Bone marrow (tissue), 2 donors: ENCODE measurements at regions not wholly inside any gene's neighbourhood (a gene's known extent, or its start where the extent isn't known, plus 50 kb on each side); places are given as distances from the start of the nearest gene placed in this dataset.
"Not testable (repeated sequence)": the region's sequence is repeated elsewhere in the genome, so short reads cannot be mapped to it uniquely, and the experiment has no call there.

Experiments
- DNase-seq, 2 donors: peaks; one replicate each; lab custom pipeline; 2025; lab: John Stamatoyannopoulos, UW

GRCh38 chrX:77003530-77003929, 443.7 kb upstream of the FGF16 start:
- DNase-seq: no peak

- no peak for DNase-seq
These were observed 443.2 kb upstream of the FGF16 start for GRCh38 chrX:77003956-77004355.

GRCh38 chrX:77009691-77010090, 437.5 kb upstream of the FGF16 start:
- DNase-seq: no peak

DNA sequence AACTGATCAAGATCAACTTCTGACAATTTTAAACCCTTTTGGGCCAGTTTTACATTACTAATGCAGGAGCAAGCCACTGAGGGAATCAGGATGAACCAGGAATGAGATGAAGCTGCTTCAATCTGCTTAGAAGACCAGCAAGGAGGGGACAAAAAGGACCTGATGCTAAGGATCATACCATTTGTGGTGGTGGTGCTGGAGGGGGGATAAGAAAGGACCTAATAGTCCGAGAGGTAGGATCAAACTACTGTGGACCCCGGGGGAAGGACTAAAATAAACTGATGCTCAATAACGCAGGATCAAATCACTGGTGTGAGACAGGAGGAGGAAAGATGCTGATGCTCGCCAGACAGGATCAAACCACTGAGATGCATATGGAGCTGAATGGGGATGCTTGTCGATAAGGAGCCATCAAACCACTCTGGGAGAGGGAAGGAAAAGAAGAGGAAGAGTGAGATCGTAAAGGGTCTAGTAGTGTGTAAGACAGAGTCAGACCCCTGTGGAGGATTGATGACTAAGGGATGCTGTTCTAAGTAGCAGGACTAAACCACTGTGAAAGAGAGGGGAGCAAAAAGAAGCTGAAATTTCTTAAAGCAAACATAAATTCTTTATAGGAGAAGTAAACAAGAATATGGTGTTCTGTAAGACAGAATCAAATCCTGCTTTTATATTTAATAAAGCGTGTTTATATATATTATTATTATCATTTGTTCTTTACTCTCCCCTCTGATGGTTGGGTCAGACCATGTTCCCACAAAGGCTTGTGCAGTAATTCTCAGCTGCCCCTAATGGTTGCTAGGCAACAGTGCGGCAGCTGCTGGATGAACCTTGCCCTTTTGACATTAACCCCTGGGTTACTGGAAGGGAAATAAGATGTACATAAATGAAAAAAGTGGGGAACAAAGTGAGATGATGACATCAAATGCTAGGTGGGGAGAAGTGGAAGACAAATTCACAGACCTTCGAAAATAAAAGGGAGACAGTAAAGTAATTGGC, 432.5 kb upstream of the FGF16 start:
- no peak for DNase-seq

GRCh38 chrX:77017093-77017492, 430.1 kb upstream of the FGF16 start:
- no peak for DNase-seq

DNA sequence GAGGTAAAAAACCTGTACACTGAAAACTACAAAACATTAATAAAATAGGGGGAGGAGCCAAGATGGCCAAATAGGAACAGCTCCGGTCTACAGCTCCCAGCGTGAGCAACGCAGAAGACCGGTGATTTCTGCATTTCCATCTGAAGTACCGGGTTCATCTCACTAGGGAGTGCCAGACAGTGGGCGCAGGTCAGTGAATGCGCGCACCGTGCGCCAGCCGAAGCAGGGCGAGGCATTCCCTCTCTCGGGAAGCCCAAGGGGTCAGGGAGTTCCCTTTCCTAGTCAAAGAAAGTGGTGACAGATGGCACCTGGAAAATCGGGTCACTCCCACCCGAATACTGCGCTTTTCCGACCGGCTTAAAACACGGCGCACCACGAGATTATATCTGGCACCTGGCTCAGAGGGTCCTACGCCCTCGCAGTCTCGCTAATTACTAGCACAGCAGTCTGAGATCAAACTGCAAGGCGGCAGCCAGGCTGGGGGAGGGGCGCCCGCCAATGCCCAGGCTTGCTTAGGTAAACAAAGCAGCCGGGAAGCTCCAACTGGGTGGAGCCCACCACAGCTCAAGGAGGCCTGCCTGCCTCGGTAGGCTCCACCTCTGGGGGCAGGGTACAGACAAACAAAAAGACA, 400.9 kb upstream of the FGF16 start:
- DNase-seq: not testable (repeated sequence)

GRCh38 chrX:77060572-77060971, 386.6 kb upstream of the FGF16 start:
- no peak for DNase-seq

DNA sequence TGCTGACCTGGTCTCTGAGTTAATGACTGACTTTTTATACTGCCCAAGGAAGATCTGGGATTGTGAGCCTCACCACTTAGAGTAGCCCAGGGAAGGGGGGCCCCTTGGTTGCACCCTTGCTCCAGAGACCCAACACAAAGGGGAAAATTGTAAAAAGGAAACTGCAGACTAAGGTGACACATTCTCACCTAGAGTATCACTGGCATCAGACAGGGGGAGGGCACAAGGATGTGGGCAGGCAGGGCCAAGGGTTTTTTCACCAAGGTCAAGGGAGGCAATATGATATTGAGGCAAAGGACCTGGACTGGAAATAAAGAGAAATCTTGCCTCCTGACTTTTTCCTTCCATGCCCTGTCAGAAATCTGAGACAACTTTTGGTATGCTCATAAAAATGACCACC, 386.2 kb upstream of the FGF16 start:
- no peak for DNase-seq

GRCh38 chrX:77061545-77061944, 385.6 kb upstream of the FGF16 start:
- DNase-seq: no peak

DNA sequence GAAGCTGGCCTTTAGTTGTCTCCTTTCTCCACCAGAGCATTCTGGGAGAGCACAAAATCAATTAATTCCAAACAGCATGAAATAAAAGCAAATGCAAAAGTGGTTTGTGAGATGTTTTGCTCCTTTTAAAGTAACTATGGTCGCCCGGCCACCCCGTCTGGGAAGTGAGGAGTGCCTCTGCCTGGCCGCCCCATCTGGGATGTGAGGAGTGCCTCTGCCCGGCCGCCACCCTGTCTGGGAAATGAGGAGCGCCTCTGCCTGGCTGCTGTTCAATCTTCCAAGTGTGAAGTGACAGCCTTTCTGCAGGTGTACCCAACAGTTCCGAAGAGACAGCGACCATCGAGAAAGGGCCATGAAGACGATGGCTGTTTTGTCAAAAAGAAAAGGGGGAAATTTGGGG, 381.3 kb upstream of the FGF16 start:
- DNase-seq: no peak

GRCh38 chrX:77070202-77070918, 376.8 kb upstream of the FGF16 start:
- DNase-seq: peak in 1 of 2 donors; percentile 9

DNA sequence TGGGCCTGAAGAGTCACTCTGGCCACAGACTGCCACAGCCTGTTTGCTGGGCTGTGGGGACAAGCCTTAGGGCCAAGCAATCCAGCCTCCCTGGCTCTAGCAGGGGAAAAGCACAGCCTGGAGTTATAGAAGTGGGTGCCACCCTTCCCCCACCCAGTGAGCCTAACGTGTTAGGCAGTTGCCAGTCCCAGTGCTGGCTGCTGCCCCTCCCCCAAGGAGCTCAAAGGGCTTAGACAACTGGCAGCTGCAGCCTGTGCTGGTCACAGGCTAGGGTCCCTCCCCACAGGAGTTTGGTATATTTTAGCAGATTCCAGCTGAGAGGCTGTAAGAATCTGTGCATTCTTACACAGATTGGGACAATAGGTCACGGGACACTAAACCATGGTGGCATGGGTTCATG, 370.3 kb upstream of the FGF16 start:
- DNase-seq: no peak

DNA sequence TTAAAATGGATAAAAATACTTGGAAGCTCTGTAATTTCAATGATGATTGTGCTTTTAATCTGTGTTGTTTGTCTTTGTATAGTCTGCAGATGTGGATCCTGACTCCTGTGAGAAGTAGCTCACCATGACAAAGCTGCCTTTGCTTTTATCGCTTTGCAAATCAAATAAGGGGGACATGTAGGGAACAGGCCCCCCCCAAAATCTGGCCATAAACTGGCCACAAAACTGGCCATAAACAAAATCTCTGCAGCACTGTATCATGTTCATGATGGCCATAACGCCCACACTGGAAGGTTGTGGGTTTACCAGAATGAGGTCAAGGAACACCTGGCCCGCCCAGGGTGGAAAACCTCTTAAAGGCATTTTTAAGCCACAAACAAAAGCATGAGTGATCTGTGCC, 366.0 kb upstream of the FGF16 start:
- DNase-seq: not testable (repeated sequence)

DNA sequence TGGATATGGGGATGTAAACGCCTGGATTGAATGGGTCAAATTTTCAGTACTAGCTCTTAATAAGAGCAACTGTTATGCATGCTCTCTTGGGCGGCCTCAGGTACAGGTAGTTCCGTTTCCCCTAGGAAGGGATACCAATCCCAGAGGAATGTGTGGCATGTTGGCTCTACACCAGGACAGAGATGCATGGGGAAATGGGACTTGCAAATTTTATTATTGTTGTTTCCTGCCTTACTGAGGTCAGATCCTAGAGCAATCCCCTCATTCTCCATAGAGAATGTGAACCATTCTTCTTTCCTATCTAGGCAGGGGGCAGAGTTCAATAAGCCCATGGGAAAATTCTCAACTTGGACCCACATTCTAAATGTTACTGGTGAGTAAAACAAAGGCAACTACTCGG, 361.8 kb upstream of the FGF16 start:
- no peak for DNase-seq

DNA sequence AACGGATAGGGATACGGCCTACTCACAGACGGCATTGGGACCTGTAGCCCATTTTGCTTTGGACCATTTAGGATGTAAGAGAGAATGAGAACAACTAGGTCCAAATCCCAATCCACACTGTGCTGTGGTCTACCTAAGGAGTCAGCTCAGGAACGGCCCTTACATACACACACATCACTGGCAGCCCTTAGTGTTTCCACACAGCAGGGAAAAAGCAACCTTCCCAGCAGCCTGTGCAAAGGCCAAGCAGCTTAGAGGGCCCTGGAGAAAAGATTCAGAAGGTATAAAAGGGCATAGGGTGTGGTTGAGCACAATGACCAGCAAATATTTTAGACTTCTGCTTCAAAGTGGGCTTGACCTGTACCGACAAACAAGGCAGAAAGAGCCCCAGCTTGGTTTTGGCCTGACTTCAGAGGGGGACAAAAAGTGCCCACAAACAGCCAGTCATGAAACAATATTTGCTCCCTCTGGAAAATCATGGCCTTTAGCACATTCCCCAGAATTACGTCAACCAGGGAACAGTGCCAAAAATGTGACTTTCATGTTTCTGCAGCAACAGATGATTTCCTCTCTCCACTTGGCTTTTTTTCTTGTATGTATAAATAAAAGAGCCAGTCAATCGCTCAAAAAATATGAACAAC, 359.5 kb upstream of the FGF16 start:
- DNase-seq: no peak

GRCh38 chrX:77088233-77088632, 359.0 kb upstream of the FGF16 start:
- DNase-seq: no peak

DNA sequence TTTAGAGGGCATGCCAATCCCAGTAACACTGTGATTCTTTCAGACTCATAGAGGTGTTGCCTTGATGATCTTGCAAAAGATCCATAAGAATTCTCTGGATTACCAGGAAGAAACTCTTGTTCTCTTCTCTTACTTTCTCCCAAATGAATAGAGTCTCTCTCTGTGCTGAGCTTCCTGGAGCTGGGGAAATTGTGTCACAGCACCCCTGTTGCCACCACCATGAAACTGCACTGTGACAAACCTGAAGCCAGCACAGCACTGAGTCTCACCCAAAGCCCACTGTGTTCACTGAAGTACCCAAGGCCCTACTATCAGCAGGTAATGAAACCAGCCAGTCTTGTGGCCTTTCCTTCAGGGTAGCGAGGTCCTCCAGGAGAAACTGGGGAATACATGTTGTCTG, 332.7 kb upstream of the FGF16 start:
- no peak for DNase-seq

GRCh38 chrX:77118686-77119085, 328.5 kb upstream of the FGF16 start:
- no peak for DNase-seq

DNA sequence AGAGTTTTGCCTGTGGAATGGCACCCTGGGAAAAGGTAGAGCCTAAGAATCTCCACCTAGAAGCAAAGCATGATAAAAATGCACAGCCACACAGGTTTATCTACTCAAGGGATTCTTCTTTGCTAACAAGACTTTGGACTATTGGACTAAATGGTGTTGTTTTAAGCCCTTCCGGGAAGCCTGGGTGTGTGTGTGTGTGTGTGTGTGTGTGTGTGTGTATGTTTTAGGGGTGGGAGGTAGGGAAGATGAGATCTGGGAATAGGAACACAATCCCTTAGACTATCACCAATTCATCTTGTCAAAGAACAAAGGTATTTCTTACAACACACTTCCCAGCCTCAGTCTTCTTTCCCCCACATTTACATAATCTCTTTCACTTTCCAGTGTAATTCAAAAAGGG, 327.5 kb upstream of the FGF16 start:
- DNase-seq: no peak

GRCh38 chrX:77123917-77124316, 323.3 kb upstream of the FGF16 start:
- DNase-seq: not testable (repeated sequence)

DNA sequence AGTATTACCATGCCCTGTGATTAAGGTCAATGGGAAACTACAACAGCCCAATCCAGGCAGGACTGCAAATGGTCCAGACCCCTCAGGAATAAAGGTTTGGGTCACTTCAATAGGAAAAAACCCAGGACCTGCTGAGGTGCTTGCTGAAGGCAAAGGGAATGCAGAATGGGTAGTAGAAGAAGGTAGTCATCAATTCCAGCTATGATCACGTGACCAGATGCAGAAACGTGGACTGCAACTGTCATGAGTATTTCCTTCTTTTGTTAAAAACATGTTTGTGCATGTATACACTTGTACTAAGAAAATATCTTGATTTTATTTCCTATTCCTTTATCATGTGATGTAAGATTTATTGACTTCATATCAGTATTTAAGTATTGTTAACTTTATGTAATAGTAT, 319.6 kb upstream of the FGF16 start:
- not testable (repeated sequence) for DNase-seq

GRCh38 chrX:77143907-77144306, 303.3 kb upstream of the FGF16 start:
- no peak for DNase-seq
